Epithelial cell of proximal tubule (primary cell): ENCODE measurements at regions not wholly inside any gene's neighbourhood (a gene's known extent, or its start where the extent isn't known, plus 50 kb on each side); places are given as distances from the start of the nearest gene placed in this dataset.

Source experiments
- DNase-seq: peaks from one replicate; pipeline ENCODE4 v3.0.0-alpha.2; 2011; ENCODE audit warnings: low read depth
- H3K4me3 ChIP-seq: 2 replicates; pipeline ENCODE4 v1.5.1; 2011; ENCODE audit warnings: low read depth, mild to moderate bottlenecking, low read length
- CTCF ChIP-seq: conservative IDR thresholded peaks from 2 replicates; pipeline ENCODE4 v1.5.1; 2012; ENCODE audit warnings: low read depth, mild to moderate bottlenecking, low read length

- no peak for TF ChIP-seq CTCF
- no peak for DNase-seq
These were observed 239.4 kb downstream of the PLPP3 start for GRCh38 chr1:56339786-56340465.

GRCh38 chr1:56339093-56339492 lies 240.3 kb downstream of the PLPP3 start:
- no peak for DNase-seq
- H3K4me3 ChIP-seq, result no peak overlapping the region
- no peak for TF ChIP-seq CTCF

More at GRCh38 chr1:56339786-56340465, 239.4 kb downstream of the PLPP3 start:
- no peak overlapping the region for H3K4me3 ChIP-seq

GRCh38 chr1:56336982-56337381 lies 242.4 kb downstream of the PLPP3 start:
- no peak overlapping the region for H3K4me3 ChIP-seq
- DNase-seq, result no peak
- no peak for TF ChIP-seq CTCF

GRCh38 chr1:56335394-56335793 lies 244.0 kb downstream of the PLPP3 start:
- DNase-seq, result no peak
- H3K4me3 ChIP-seq, result no peak overlapping the region
- no peak for TF ChIP-seq CTCF

GRCh38 chr1:56334047-56334446 lies 245.3 kb downstream of the PLPP3 start:
- no peak overlapping the region for H3K4me3 ChIP-seq
- no peak for DNase-seq
- TF ChIP-seq CTCF, result no peak

- no peak for DNase-seq
- no peak for TF ChIP-seq CTCF
- H3K4me3 ChIP-seq, result no peak overlapping the region
These were observed 245.9 kb downstream of the PLPP3 start for GRCh38 chr1:56333461-56333860.

GRCh38 chr1:56331892-56332567 lies 247.3 kb downstream of the PLPP3 start:
- no peak for DNase-seq
- no peak for TF ChIP-seq CTCF
- H3K4me3 ChIP-seq, result no peak overlapping the region
